Left lung (tissue), 4 donors: ENCODE measurements at regions not wholly inside any gene's neighbourhood (a gene's known extent, or its start where the extent isn't known, plus 50 kb on each side); places are given as distances from the start of the nearest gene placed in this dataset.

Source experiments
- ATAC-seq: fragments of 200-7000 bp; cut with Tn5 transposase; one replicate; pipeline ENCODE4 v1.9.1; 2020; ENCODE audit warnings: moderate library complexity
- DNase-seq, 4 donors: peaks; one replicate each; pipeline ENCODE4 v3.0.0-alpha.2; 2013 to 2020
- H3K27ac ChIP-seq, 2 donors: fragments of 200-600 bp; sonication (generic) in 1 of 2; one replicate each; pipeline versions ENCODE4 v1.5.0 to v1.8.0; 2020 to 2021
- H3K27me3 ChIP-seq, 2 donors: fragments of 200-600 bp; sonication (generic) in 1 of 2; one replicate each; pipeline versions ENCODE4 v1.5.0 to v1.8.0; 2020 to 2021
- H3K36me3 ChIP-seq, 2 donors: fragments of 200-600 bp; sonication (generic) in 1 of 2; one replicate each; pipeline versions ENCODE4 v1.5.0 to v1.8.0; 2020 to 2021
- H3K4me1 ChIP-seq, 2 donors: fragments of 200-600 bp; one replicate each; pipeline ENCODE4 v1.8.0; 2021
- H3K4me3 ChIP-seq, 2 donors: fragments of 200-600 bp; sonication (generic) in 1 of 2; one replicate each; pipeline versions ENCODE4 v1.5.0 to v1.8.0; 2020 to 2021; ENCODE audit warnings: mild to moderate bottlenecking in 1 of 2
- H3K9me3 ChIP-seq, 2 donors: fragments of 200-600 bp; sonication (generic) in 1 of 2; one replicate each; pipeline versions ENCODE4 v1.5.0 to v1.8.0; 2020 to 2021
- CTCF ChIP-seq, 2 donors: fragments of 200-600 bp; sonication (generic) in 1 of 2; IDR thresholded peaks; one replicate each; pipeline versions ENCODE4 v1.5.0 to v1.8.0; 2021; ENCODE audit warnings: antibody characterized with exemption in 2 of 2
- intact Hi-C, 2 donors: fragments of 100-400 bp; cut with DNase I; formaldehyde crosslinking; loops; one replicate each; pipeline versions ENCODE4 v1.11.2 to v1.14.2; 2022
- donor health status: DM: no; HTN: yes; CAD: no.
- donor health status: DM: no; HTN: no; CAD: no.

- DNase-seq = no peak
- ATAC-seq = no peak
- no peaks in the 10 kb centered on the region for H3K36me3 ChIP-seq
Measured at GRCh38 chr1:110281363-110282290, 57.5 kb upstream of the RBM15 start.

GRCh38 chr1:110282395-110282794, 56.8 kb upstream of the RBM15 start:
- Histone ChIP-seq H3K4me1 (no peaks in the 10 kb centered on the region), H3K9me3 (no peaks in the 10 kb centered on the region), H3K27me3 (no peaks in the 10 kb centered on the region), H3K36me3 (no peaks in the 10 kb centered on the region), H3K27ac (no peak overlapping the region), H3K4me3 (no peak overlapping the region)
- TF ChIP-seq CTCF (IDR thresholded peaks at IDR 0.05) = no peak
- no peak for ATAC-seq
- intact Hi-C loops = no loop called here
- DNase-seq = no peak

More at GRCh38 chr1:110281363-110282290, 57.5 kb upstream of the RBM15 start:
- Histone ChIP-seq H3K4me1 (no peaks in the 10 kb centered on the region), H3K9me3 (no peaks in the 10 kb centered on the region), H3K27ac (no peak overlapping the region), H3K4me3 (no peak overlapping the region), H3K27me3 (no peaks in the 10 kb centered on the region)
- intact Hi-C loops = no loop called here
- TF ChIP-seq CTCF (IDR thresholded peaks at IDR 0.05) = no peak

GRCh38 chr1:110283677-110284076, 55.5 kb upstream of the RBM15 start:
- H3K27me3 ChIP-seq = no peaks in the 10 kb centered on the region
- no peaks in the 10 kb centered on the region for H3K9me3 ChIP-seq
- H3K4me3 ChIP-seq = no peak overlapping the region
- H3K36me3 ChIP-seq = no peaks in the 10 kb centered on the region
- TF ChIP-seq CTCF (IDR thresholded peaks at IDR 0.05) = no peak
- DNase-seq (no peak), ATAC-seq (no peak)
- H3K4me1 ChIP-seq = no peaks in the 10 kb centered on the region
- H3K27ac ChIP-seq = no peak overlapping the region
- intact Hi-C loops = no loop called here

GRCh38 chr1:110285316-110285715, 53.9 kb upstream of the RBM15 start:
- no peak overlapping the region for H3K27ac ChIP-seq
- ATAC-seq = no peak
- intact Hi-C loops = no loop called here
- no peaks in the 10 kb centered on the region for H3K9me3 ChIP-seq
- no peak for TF ChIP-seq CTCF (IDR thresholded peaks at IDR 0.05)
- no peak overlapping the region for H3K4me3 ChIP-seq
- no peaks in the 10 kb centered on the region for H3K27me3 ChIP-seq
- no peaks in the 10 kb centered on the region for H3K4me1 ChIP-seq
- no peak for DNase-seq
- no peaks in the 10 kb centered on the region for H3K36me3 ChIP-seq

- Histone ChIP-seq H3K27ac (no peak overlapping the region), H3K36me3 (no peaks in the 10 kb centered on the region), H3K4me3 (no peak overlapping the region), H3K27me3 (no peaks in the 10 kb centered on the region), H3K4me1 (peaks cover 0 to 6% of the 10 kb centered on the region in 2 donors), H3K9me3 (no peaks in the 10 kb centered on the region)
- ATAC-seq = no peak
- intact Hi-C loops = no loop called here
- no peak for TF ChIP-seq CTCF (IDR thresholded peaks at IDR 0.05)
- no peak for DNase-seq
Measured at GRCh38 chr1:110286564-110286963, 52.6 kb upstream of the RBM15 start.
